ELR (cell line): ENCODE measurements at regions not wholly inside any gene's neighbourhood (a gene's known extent, or its start where the extent isn't known, plus 50 kb on each side); places are given as distances from the start of the nearest gene placed in this dataset.
"Not testable (repeated sequence)": the region's sequence is repeated elsewhere in the genome, so short reads cannot be mapped to it uniquely, and the experiment has no call there.

Experiments
- DNase-seq: peaks from one replicate; pipeline ENCODE4 v3.0.0-alpha.2; 2015; ENCODE audit warnings: low read depth

DNA sequence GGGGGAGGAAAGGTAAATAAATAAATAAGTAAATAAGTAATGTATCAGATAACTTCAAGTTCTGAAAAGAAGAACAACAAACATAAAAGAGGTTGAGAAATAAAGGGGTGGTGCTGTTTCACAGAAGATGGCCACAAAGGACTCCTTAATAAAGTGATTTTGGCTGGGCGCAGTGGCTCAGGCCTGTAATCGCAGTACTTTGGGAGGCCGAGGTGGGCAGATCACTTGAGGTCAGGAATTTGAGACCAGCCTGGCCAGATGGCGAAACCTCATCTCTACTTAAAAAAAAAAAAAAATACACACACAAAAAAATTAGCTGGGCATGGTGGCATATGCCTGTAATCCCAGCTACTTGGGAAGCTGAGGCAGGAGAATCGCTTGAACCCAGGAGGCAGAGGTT is 315.5 kb downstream of the MIAT start:
- DNase-seq = not testable (repeated sequence)

DNA sequence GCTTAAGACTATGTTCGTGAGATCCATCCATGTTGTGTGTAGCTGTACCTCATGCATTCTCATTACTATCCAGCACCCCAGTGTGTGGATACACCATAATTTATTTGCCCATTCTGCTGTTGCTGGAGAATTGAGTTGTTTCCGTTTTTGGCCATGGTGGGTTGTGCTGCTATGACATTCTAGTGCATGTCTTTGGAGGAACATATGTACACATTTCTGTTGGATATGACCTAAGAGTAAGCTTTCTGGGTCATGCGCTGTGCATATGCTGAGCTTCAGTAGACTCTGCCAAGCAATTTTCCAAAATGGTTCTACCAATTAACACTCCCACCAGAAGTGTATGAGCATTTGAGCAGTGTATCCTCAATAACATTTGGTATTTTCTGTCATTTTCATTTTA is 316.6 kb downstream of the MIAT start:
- DNase-seq = no peak

DNA sequence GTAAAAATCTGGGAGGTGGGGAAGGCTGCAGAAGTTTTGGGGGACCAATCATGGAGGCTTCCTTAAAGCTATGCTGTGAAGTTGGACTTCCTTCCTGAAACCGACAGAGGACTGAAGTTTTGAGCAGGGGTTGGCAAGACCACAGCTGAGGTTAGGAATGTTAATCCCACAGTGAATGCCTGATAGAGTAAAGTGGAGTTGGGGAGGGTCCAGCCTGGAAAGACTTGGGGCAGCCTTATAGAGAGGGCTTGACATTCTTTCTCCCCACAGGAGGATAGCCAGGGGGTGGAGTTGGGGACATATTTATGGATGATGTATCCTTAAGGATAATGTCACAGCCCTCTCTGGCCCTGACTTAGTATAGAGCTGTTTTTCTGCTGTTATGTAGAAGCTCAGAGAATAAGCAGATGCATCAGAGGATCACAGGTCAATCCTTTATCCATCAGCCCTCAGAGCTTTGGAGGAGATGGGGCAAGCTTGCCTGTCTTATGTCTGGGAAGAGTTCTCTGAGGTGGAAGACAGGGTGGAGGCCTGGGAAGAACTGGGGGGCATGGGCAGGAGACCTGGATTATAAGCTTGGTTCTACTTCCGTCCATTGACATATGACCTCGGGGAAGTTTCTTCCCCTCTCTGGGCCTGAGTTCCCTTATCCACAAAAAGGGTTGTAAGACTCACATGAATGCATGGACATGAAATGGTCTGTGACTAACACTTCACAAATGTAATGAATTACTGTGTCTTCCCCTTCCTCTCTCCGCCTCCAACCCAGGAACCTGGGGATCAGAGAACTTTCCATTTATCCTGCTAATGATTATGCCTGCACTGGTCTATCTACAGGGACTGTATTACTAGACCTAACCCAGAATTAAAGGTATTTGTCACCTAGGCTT is 317.8 kb downstream of the MIAT start:
- DNase-seq = peak; percentile 6

DNA sequence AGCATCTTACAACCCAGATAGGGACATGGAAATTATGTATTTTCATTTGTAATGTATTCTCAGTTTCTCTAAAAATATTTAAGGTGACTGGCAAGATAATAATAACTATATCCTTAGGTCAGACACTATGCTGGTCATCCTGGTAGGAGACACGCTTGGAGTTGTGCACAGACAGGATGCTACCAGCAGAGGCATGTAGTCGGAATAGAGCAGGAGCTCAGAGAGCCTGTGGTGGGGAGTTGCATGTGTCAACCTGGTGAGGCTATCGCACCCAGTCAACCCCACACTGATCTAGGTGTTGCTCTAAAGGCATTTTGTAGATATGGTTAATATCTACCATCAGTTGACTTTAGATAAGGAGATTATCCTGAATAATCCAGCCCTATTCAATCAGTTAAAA is 318.5 kb downstream of the MIAT start:
- peak; percentile 1 for DNase-seq

DNA sequence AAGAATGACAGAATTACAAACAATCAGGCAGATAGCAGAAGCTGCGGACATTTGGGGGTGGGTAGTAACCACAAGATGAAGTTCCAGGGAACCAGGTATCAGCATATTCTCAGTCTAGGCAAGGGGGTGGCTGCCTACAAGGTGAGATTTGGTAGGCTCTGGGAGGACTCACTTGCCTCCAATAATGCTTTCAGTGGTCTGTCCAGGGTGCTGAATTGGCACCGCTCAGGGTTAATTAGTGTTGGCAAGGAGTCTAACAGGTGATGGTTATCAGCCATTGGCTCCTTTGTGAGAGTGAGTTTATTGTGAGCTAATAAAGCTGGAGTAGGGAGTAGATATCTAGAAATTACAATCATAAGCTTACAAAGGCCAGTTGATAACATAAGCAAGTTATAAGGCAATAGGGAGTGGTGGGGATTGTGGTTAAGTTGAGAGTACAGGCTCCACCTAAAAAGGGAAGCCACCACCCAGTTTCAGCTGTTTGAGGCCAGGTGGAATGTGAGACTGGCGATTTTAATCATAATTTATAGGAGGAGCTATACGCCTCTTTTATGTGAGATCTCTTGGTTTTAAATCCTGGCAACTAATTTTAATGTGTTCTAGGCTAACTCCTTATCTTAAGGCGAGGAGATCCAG is 320.5 kb downstream of the MIAT start:
- no peak for DNase-seq

DNA sequence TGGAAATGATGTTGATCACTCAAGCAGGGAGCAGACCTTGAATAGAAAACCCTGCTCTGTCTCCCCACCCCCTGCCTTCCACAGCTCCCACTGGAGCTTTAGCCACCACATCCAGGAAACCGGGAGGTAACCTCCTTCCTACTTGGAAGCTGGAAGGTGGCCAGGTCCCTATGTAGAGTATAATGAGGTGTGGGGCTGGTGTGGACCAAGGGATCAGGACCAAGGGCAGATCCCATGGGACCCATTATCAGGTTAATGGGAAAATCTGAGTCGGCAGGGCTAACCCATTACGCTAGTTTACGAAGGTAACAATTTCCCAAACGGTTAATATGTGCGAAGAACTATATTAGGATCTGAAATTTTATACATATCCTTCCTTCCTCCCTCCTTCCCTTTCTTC is 321.9 kb downstream of the MIAT start:
- no peak for DNase-seq

DNA sequence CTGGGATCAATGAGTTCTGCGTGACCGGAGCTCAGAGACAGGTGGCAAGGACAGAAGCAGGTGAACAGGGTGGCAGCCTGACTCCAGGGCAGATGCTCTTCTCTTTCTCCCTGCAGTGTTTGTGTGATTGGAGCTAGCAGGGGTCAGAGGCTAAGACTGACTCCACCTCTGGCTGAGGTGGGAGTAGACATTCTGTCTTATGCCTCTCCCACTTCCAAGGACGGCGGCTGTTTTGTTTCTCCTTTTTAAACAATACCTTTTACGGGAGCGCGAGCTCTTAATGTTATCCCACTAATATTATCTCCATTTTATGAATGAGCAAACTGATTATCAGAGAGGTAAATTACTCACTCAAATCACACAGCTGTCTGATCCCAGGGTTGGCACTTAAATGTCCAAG is 323.7 kb downstream of the MIAT start:
- DNase-seq = no peak

DNA sequence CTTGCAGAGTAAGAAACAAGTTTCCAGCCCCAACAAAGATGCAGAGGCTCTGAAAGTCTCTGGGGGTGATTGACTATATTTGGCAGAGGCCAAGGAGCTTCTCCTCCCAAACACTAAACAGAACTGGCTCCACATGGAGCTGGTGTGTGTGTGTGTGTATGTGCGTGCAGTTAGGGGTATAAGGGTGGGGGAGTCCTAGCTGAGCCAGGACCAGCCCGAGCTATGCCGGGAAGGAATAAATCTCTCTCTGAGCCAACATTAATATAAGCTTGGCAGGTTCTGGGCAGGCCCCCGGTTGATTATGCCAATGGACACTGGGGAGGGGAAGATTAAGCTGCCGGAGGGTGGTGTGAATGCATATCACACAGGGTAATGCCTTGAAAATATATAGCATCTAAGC is 324.2 kb downstream of the MIAT start:
- DNase-seq = no peak

DNA sequence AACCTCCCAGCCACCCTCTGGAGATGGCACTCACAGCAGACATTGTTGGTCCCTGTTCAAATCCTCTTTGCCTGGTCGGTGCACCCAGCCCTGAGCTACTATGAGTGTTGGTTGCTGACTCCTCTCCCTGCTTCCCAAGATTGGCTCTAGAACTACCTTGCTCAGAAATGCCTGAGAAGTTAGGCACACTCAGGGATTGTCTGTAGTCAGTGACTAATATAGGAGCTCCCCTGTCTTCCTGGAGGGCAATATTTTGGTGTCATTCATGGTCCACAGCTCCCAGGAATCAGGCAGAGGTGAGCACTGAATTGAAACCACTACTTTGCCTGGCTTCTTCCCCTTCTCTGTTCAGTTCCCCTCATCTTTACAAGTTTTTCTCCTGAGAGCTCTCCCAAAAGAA is 325.9 kb downstream of the MIAT start:
- no peak for DNase-seq

DNA sequence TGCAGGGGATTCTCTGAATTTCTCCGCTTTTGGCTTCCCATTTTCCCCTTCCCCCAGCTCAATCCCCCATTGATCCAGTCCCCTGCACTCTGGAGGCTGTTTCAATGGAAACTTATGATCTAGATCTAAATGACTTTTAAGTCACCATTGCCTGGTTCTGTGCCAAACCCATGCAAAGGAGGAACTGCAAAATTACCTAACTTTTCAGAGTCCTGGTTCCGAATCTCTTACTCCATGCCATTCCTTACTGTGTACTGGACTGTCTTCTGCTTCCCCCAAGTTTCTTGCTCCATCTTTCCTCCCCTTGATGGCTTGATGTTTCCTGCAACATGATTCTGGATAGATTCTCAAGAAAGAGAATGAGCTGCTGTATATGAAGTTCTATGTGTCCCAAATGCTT is 327.8 kb downstream of the MIAT start:
- no peak for DNase-seq

DNA sequence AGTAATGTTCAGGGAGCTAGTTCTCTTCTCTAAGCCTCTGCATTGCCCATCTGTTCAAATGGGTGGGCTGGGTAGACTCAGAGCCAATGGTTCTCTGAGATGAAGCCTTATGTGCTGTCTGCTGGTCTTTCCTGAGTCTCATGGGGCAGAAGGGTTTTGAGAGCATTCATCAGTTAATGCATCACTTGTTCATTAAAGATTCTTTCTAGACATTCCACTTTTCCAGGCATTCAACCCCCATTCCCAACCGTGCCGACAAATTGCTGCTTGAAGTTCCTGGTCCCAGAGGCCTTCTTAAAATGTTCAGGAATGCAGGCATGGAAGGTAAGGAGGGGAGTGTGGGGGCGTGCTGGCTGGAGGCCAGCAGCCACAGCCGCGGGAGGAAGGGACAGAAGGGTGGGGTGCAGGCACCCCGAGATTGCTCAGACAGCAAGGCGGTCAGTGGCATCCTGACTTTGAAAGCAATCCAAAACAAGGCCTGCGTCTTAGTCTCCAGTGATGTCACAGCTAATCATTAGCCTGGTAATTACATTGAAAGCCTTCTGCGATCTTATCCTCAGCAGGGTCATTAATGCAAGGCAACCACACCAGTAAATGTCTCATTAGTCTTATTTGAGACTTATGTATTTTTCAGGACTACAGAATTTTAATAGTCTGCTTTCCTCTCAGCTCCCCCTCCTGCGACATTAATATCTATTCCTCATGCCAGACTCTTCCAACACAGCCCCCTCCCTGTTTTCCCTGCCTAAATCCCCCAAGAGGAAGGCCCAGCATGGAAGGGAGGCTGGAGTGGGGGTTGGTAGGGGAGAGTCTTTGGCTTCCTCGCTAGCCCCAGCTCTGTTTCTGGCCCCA is 328.8 kb downstream of the MIAT start:
- DNase-seq = no peak

DNA sequence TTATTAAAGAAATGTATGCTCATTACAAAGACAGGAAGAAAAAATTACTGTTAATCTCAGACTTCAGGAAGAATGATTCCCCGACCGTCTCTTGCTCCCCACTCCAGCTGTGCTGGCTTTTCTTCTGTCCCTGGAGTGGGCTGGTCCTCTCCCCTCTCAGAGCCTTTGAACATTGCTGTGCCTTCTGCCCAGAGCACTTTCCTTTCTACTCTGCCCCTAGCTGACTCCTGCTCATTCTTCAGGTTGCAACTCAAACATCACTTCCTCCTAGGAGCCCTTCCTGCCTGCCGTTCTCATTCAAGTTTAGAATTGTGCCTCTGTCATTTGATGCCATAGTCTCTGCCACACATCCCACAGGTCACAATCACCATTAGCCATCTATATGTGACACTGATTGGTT is 329.5 kb downstream of the MIAT start:
- no peak for DNase-seq

DNA sequence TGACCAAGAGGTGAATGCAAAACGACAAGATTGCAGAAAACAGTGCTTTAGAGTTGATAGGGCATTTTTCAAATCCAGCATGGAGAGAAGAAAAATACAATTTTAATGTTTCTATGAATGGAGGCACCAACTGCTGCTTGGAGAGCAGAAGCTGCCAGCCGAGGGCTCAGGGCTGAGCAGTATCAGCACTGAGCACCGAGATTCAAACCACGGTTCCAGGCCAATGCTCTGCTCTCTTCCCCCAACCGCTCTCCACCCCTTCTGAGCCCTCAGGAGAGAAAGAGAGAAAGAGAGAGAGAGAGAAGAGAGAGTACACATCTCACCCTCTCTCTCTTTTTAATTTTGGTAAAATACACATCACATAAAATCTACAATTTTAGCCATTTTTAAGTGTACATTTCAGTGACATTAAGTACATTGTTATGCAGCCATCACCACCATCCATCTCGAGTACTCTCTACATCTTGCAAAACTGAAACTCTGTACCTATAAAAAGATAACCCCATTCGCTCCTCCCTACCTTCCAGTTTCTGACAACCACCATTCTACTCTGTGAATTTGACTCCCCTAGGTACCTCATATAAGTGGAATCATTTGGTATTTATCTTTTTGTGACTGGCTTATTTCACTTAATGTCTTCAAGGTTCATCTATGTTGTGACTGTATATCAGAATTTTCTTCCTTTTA is 333.3 kb downstream of the MIAT start:
- DNase-seq = no peak

DNA sequence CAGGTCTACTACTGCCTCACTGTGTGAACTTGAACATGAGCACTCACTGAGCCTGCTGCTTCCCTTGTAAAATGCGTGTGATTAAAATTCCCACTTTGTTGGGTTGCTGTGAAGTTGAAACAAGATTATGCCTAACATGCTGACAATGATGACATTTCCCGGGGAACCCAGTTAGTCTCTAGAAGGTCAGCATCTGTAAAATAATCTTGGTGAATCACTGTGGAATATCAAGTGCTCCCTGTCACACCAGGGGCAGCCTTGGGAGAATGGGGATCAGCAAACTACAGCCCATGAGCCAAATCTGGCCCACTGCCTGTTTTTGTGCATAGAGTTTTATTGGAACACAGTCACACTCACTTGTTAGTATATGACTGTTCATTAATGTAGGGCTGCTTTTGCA is 335.2 kb downstream of the MIAT start:
- DNase-seq = no peak

DNA sequence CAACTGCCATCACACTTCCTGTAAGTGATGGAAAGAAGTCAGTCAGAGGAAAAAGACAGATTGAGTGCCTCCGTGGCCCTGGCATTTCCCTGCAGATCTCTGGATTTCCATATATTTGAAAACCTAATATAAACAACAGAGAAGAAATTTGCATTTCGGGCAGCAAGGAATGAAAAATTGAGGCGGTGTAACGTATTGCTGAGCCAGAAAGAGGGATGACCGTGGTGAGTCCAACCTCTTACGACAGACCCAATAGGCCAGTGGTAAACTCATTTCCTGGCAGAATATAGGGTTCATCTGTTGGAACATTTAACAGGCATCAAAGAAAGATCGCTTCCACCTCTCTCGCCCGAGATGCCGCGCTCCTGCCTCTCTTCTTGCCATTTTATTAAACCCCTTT is 336.5 kb downstream of the MIAT start:
- no peak for DNase-seq

DNA sequence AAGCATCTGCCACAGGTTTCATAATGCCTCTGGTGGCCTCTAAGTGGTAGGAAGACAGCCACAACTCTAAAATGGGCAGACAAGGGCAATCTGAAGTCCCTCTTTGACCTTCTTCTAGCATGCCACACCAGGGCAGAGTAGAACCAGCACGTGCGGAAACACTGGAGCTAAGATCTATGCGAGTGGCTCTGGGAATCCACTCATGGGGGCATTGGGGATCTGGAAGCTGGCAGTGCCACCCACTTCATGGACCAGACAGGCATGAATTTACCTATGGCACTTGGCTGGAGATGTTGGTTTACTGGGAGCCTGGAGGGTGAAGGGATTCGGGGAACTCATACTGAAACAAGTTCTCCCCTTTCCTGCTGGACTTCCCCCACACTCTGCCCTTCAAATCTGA is 337.4 kb downstream of the MIAT start:
- DNase-seq = no peak

DNA sequence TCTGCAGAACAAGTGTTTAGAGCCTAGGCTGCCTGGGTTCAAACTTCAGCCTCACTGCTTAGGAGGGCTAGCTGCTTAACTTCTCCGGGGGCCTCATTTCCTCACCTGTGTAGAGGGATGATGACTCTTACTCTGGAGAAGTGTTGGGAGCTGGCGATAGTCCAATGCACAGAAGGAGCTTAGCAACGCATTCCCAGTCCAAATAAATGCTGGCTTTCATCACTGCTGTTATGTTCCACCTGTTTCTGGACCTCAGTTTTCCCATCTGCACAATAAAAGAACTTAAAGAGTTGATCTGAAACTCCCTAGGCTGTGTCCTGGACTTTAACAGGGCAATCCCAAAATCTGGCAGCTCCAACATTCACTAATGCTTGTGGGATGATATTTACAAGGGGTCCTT is 337.8 kb downstream of the MIAT start:
- DNase-seq = no peak

DNA sequence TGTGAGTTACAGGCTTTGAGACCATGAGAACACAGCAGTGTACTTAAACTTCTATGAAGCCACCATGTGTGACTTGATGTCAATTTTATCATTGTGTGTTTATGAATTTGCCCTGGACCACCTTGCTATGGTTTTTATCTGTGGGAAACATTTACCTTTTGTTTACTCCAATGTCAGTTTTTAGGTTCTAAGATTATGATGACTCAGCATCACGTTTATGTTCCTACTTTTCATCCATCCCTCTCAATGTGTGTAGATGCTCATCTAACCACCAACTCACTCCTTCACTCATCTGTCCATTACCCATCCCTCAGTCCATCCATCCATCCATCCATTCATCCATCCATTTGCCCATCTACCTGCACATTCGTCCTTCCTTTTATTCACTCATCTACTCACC is 338.8 kb downstream of the MIAT start:
- DNase-seq = no peak

DNA sequence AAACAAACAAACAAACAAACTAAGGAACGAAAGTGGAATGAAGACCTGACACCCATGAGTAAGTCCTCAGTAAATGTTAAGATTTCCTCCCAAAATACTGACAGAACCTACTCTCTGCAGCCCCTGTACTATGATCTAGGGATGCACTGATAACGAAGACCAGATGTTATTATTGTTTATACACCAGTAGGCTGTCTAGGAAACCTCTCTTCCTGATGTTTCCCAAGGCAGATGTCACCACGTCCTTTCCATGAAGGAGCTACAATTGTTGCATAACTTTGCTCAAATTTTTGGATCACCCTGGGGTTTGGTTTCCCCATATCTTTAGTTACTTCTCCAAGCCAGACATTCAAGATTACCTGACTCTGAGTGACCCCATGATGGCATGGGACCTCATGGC is 340.7 kb downstream of the MIAT start:
- no peak for DNase-seq

DNA sequence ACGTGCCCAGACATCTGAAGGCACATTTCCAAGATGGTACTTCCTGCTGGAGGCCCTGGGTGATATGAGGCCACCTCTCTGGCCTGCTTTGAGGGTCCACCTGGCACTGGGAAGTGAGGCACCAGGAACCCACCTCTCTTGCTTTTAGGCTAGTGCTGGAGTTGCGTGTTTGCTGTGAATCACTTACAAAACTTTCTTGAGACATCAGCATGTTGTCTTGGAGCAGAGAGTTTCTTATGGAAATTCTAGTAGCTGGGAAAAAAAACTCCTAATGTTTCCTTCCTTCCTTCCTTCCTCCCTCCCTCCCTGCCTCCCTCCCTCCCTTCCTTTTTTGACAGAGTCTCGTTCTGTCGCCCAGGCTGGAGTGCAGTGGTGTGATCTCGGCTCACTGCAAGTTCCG is 341.3 kb downstream of the MIAT start:
- no peak for DNase-seq

DNA sequence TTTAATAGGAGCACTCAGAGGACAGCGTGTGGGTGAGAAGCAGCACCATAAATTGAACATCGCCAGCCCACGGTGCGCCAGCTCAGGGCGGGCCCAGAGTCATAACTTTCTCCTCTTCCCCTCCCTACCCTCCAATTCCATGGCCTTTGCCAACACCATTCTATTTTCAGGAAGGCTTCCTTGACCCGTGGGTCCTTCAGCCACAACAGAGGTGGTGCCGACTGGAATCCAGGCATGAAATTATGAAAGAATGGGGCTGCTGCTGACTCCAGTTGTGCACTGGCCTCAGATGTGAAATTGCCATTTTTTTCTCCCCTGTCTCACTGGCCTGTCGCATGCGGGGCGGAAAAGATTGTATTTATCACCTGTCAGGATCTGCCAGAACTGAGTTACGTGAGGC is 345.9 kb downstream of the MIAT start:
- DNase-seq = no peak

DNA sequence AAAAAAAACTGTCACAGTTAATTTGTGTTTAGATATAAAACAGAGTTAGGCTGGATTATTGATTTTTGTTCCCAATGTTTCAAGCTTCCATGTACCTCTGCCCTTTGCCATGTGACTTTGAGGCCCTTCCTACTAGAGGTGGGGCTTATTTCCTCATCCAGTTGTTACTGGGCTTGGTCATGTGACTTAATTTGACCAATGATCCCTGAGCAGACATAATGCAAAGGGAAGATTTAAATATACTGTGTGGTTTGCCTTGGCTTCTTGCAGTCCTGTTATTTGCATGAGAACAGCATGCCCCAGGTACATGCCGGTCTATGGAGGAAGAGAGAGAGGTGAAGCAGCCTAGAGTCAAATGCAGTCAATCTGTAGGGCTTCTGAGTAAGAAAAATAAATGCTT is 347.0 kb downstream of the MIAT start:
- no peak for DNase-seq
